ENCODE measurements at regions not wholly inside any gene's neighbourhood (a gene's known extent, or its start where the extent isn't known, plus 50 kb on each side); places are given as distances from the start of the nearest gene placed in this dataset.

GRCh38 chr2:236766850-236767249 is 197.2 kb downstream of the ACKR3 start:
- TF ChIP-seq FOXA1 (IDR thresholded peaks at IDR 0.05) (no peak), CTBP1 (IDR thresholded peaks at IDR 0.05; ENCODE audit: borderline replicate concordance) (no peak), BHLHE40 (IDR thresholded peaks at IDR 0.05; ENCODE audit: borderline replicate concordance) (no peak), PKNOX1 (IDR thresholded peaks at IDR 0.05) (no peak), SP1 (IDR thresholded peaks at IDR 0.05) (no peak), HDGF (IDR thresholded peaks at IDR 0.05; ENCODE audit: borderline replicate concordance) (no peak)

Data from HEK293T (cell line).